Activated naive CD4-positive, alpha-beta T cell treated with anti-CD3 and anti-CD28 coated beads, Interleukin-2, amount 10 ng/mL, durations not matched to agents 7 days and 5 days (primary cell): ENCODE measurements at regions not wholly inside any gene's neighbourhood (a gene's known extent, or its start where the extent isn't known, plus 50 kb on each side); places are given as distances from the start of the nearest gene placed in this dataset.
A peak's percentile ranks its signal among the peaks of the same experiment; 100 is the strongest.

Source experiments
- CTCF ChIA-PET: fragments of 350-600 bp; sonication (Branson Sonifier 250); formaldehyde crosslinking; loops from one replicate; lab custom pipeline; 2021; ENCODE audit warnings: antibody characterized with exemption; lab: Charles Lee
- DNase-seq: peaks from one replicate; pipeline ENCODE4 v3.0.0-alpha.2; 2020
- H3K27ac Mint-ChIP-seq: one replicate; pipeline ENCODE4 v1.8.0; 2021; ENCODE audit warnings: mild to moderate bottlenecking, moderate library complexity, mixed read lengths
- H3K27me3 Mint-ChIP-seq: one replicate; pipeline ENCODE4 v1.8.0; 2021; ENCODE audit warnings: mild to moderate bottlenecking, mixed read lengths
- H3K36me3 Mint-ChIP-seq: one replicate; pipeline ENCODE4 v1.8.0; 2021; ENCODE audit warnings: mixed read lengths
- H3K4me1 Mint-ChIP-seq: one replicate; pipeline ENCODE4 v1.8.0; 2021; ENCODE audit warnings: mixed read lengths
- H3K4me3 Mint-ChIP-seq: one replicate; pipeline ENCODE4 v1.8.0; 2021; ENCODE audit warnings: mild to moderate bottlenecking, moderate library complexity, mixed read lengths
- H3K9me3 Mint-ChIP-seq: one replicate; pipeline ENCODE4 v1.8.0; 2021; ENCODE audit warnings: mixed read lengths

- Mint-ChIP-seq H3K9me3 (peaks cover 10% of the 10 kb centered on the region), H3K27ac (no peak overlapping the region), H3K27me3 (no peaks in the 10 kb centered on the region), H3K4me1 (no peaks in the 10 kb centered on the region), H3K4me3 (no peak overlapping the region), H3K36me3 (no peaks in the 10 kb centered on the region)
- DNase-seq = no peak
- CTCF ChIA-PET = no interaction called here
These were observed 2314.9 kb downstream of the LRRC4C start for GRCh38 chr11:39144351-39145130.

- no peaks in the 10 kb centered on the region for H3K36me3 Mint-ChIP-seq
- no peak for DNase-seq
- no peaks in the 10 kb centered on the region for H3K27me3 Mint-ChIP-seq
- H3K9me3 Mint-ChIP-seq = peaks cover 11% of the 10 kb centered on the region
- CTCF ChIA-PET = no interaction called here
- H3K4me1 Mint-ChIP-seq = no peaks in the 10 kb centered on the region
- no peak overlapping the region for H3K27ac Mint-ChIP-seq
- H3K4me3 Mint-ChIP-seq = no peak overlapping the region
These were observed 2319.9 kb downstream of the LRRC4C start for GRCh38 chr11:39139581-39139980.

GRCh38 chr11:39120890-39121289 is 2338.6 kb downstream of the LRRC4C start:
- Mint-ChIP-seq H3K4me3 (no peak overlapping the region), H3K9me3 (peaks cover 6% of the 10 kb centered on the region), H3K27ac (no peak overlapping the region), H3K27me3 (no peaks in the 10 kb centered on the region), H3K36me3 (no peaks in the 10 kb centered on the region), H3K4me1 (no peaks in the 10 kb centered on the region)
- CTCF ChIA-PET = no interaction called here
- no peak for DNase-seq

GRCh38 chr11:39113606-39114005 is 2345.8 kb downstream of the LRRC4C start:
- H3K27ac Mint-ChIP-seq = no peak overlapping the region
- no peak overlapping the region for H3K4me3 Mint-ChIP-seq
- DNase-seq = no peak
- H3K4me1 Mint-ChIP-seq = no peaks in the 10 kb centered on the region
- CTCF ChIA-PET = no interaction called here
- no peaks in the 10 kb centered on the region for H3K27me3 Mint-ChIP-seq
- H3K9me3 Mint-ChIP-seq = peaks cover 4% of the 10 kb centered on the region
- H3K36me3 Mint-ChIP-seq = no peaks in the 10 kb centered on the region

GRCh38 chr11:39102236-39102635 is 2357.2 kb downstream of the LRRC4C start:
- no peak for DNase-seq
- H3K27me3 Mint-ChIP-seq = no peaks in the 10 kb centered on the region
- peaks cover 14% of the 10 kb centered on the region for H3K9me3 Mint-ChIP-seq
- H3K36me3 Mint-ChIP-seq = no peaks in the 10 kb centered on the region
- no peaks in the 10 kb centered on the region for H3K4me1 Mint-ChIP-seq
- no peak overlapping the region for H3K4me3 Mint-ChIP-seq
- CTCF ChIA-PET = no interaction called here
- H3K27ac Mint-ChIP-seq = no peak overlapping the region

- H3K27ac Mint-ChIP-seq = no peak overlapping the region
- CTCF ChIA-PET = no interaction called here
- no peaks in the 10 kb centered on the region for H3K27me3 Mint-ChIP-seq
These were observed 2381.0 kb downstream of the LRRC4C start for GRCh38 chr11:39078465-39078864.

GRCh38 chr11:39037611-39038010 is 2421.8 kb downstream of the LRRC4C start:
- no peaks in the 10 kb centered on the region for H3K27me3 Mint-ChIP-seq

More at GRCh38 chr11:39078465-39078864, 2381.0 kb downstream of the LRRC4C start:
- no peaks in the 10 kb centered on the region for H3K4me1 Mint-ChIP-seq
- H3K4me3 Mint-ChIP-seq = no peak overlapping the region
- DNase-seq = no peak
- H3K9me3 Mint-ChIP-seq = peaks cover 8% of the 10 kb centered on the region
- no peaks in the 10 kb centered on the region for H3K36me3 Mint-ChIP-seq

GRCh38 chr11:39036021-39036420 is 2423.4 kb downstream of the LRRC4C start:
- no peak for DNase-seq
- Mint-ChIP-seq H3K4me3 (no peak overlapping the region), H3K27ac (no peak overlapping the region), H3K9me3 (peaks cover 8% of the 10 kb centered on the region), H3K36me3 (no peaks in the 10 kb centered on the region), H3K27me3 (no peaks in the 10 kb centered on the region), H3K4me1 (no peaks in the 10 kb centered on the region)
- CTCF ChIA-PET = no interaction called here

More at GRCh38 chr11:39037611-39038010, 2421.8 kb downstream of the LRRC4C start:
- no peak for DNase-seq
- Mint-ChIP-seq H3K4me1 (no peaks in the 10 kb centered on the region), H3K9me3 (peaks cover 7% of the 10 kb centered on the region), H3K36me3 (no peaks in the 10 kb centered on the region), H3K27ac (no peak overlapping the region), H3K4me3 (no peak overlapping the region)
- CTCF ChIA-PET = no interaction called here

- Mint-ChIP-seq H3K27ac (no peak overlapping the region), H3K4me3 (no peak overlapping the region), H3K9me3 (peaks cover 7% of the 10 kb centered on the region), H3K36me3 (no peaks in the 10 kb centered on the region), H3K27me3 (no peaks in the 10 kb centered on the region), H3K4me1 (no peaks in the 10 kb centered on the region)
- DNase-seq = no peak
- CTCF ChIA-PET = no interaction called here
These were observed 2423.5 kb upstream of the RAG2 start for GRCh38 chr11:39021539-39021938.

- Mint-ChIP-seq H3K9me3 (peaks cover 23% of the 10 kb centered on the region), H3K4me1 (no peaks in the 10 kb centered on the region), H3K36me3 (no peaks in the 10 kb centered on the region), H3K27ac (no peak overlapping the region), H3K4me3 (no peak overlapping the region), H3K27me3 (no peaks in the 10 kb centered on the region)
- CTCF ChIA-PET = no interaction called here
- no peak for DNase-seq
These were observed 2413.8 kb upstream of the RAG2 start for GRCh38 chr11:39011797-39012196.

- H3K4me1 Mint-ChIP-seq = no peaks in the 10 kb centered on the region
- no peak overlapping the region for H3K4me3 Mint-ChIP-seq
- H3K36me3 Mint-ChIP-seq = no peaks in the 10 kb centered on the region
- DNase-seq = no peak
- peaks cover 10% of the 10 kb centered on the region for H3K9me3 Mint-ChIP-seq
- CTCF ChIA-PET = no interaction called here
- H3K27me3 Mint-ChIP-seq = no peaks in the 10 kb centered on the region
- H3K27ac Mint-ChIP-seq = no peak overlapping the region
These were observed 2392.8 kb upstream of the RAG2 start for GRCh38 chr11:38990841-38991240.

GRCh38 chr11:38990139-38990538 is 2392.1 kb upstream of the RAG2 start:
- Mint-ChIP-seq H3K9me3 (peaks cover 12% of the 10 kb centered on the region), H3K36me3 (no peaks in the 10 kb centered on the region), H3K27ac (no peak overlapping the region), H3K27me3 (no peaks in the 10 kb centered on the region), H3K4me3 (no peak overlapping the region), H3K4me1 (no peaks in the 10 kb centered on the region)
- CTCF ChIA-PET = no interaction called here
- DNase-seq = no peak

GRCh38 chr11:38988908-38989307 is 2390.9 kb upstream of the RAG2 start:
- no peak overlapping the region for H3K4me3 Mint-ChIP-seq
- no peak for DNase-seq
- H3K27me3 Mint-ChIP-seq = no peaks in the 10 kb centered on the region
- peak overlapping the region; percentile 33 for H3K27ac Mint-ChIP-seq
- peaks cover 20% of the 10 kb centered on the region for H3K9me3 Mint-ChIP-seq
- H3K4me1 Mint-ChIP-seq = no peaks in the 10 kb centered on the region
- no peaks in the 10 kb centered on the region for H3K36me3 Mint-ChIP-seq
- CTCF ChIA-PET = no interaction called here

- DNase-seq = no peak
- Mint-ChIP-seq H3K27ac (no peak overlapping the region), H3K36me3 (no peaks in the 10 kb centered on the region), H3K4me1 (no peaks in the 10 kb centered on the region), H3K4me3 (no peak overlapping the region), H3K9me3 (peaks cover 5% of the 10 kb centered on the region), H3K27me3 (no peaks in the 10 kb centered on the region)
- CTCF ChIA-PET = no interaction called here
These were observed 2374.2 kb upstream of the RAG2 start for GRCh38 chr11:38972220-38972619.

GRCh38 chr11:38971141-38971540 is 2373.1 kb upstream of the RAG2 start:
- CTCF ChIA-PET = no interaction called here
- DNase-seq = no peak
- Mint-ChIP-seq H3K27me3 (no peaks in the 10 kb centered on the region), H3K4me3 (no peak overlapping the region), H3K27ac (no peak overlapping the region), H3K4me1 (no peaks in the 10 kb centered on the region), H3K9me3 (peaks cover 5% of the 10 kb centered on the region), H3K36me3 (no peaks in the 10 kb centered on the region)
